ENCODE measurements at regions not wholly inside any gene's neighbourhood (a gene's known extent, or its start where the extent isn't known, plus 50 kb on each side); places are given as distances from the start of the nearest gene placed in this dataset.

- TF ChIP-seq CTCF (tag by site-specific recombination; IDR thresholded peaks at IDR 0.05): no peak
- no peak for TF ChIP-seq ZNF274 (IDR thresholded peaks at IDR 0.05; ENCODE audit: low read length)
- TF ChIP-seq ZNF274 (tag by site-specific recombination; IDR thresholded peaks at IDR 0.05; ENCODE audit: borderline replicate concordance): no peak
- TF ChIP-seq ZNF335 (tag by site-specific recombination; conservative IDR thresholded peaks at IDR 0.05): no peak
- no peak for TF ChIP-seq KLF16 (tag by site-specific recombination; IDR thresholded peaks at IDR 0.05)
- no peak for TF ChIP-seq ZNF404 (tag by site-specific recombination; IDR thresholded peaks at IDR 0.05)
- no peak for TF ChIP-seq YY1 (tag by site-specific recombination; IDR thresholded peaks at IDR 0.05)
- TF ChIP-seq OVOL3 (tag by site-specific recombination; IDR thresholded peaks at IDR 0.05): no peak
Measured at GRCh38 chr9:107931071-107931715, 441.6 kb upstream of the KLF4 start.
